Keratinocyte (primary cell): ENCODE measurements at regions not wholly inside any gene's neighbourhood (a gene's known extent, or its start where the extent isn't known, plus 50 kb on each side); places are given as distances from the start of the nearest gene placed in this dataset.
A peak's percentile ranks its signal among the peaks of the same experiment; 100 is the strongest.

Experiments used
- DNase-seq: peaks from one replicate; pipeline ENCODE4 v3.0.0-alpha.2; 2011; ENCODE audit warnings: low read depth, missing footprints, low spot score
- FAIRE-seq: peaks from 2 replicates; lab custom pipeline; 2011; peaks lifted over from hg19 to GRCh38; lab: Jason Lieb, UNC
- H2AFZ ChIP-seq: 2 replicates; pipeline ENCODE4 v1.6.0; 2012; ENCODE audit warnings: low read length, control low read depth, inconsistent platforms; ENCODE audit not compliant: control insufficient read depth
- H3K27ac ChIP-seq: 2 replicates; pipeline ENCODE4 v1.5.1; 2011; ENCODE audit warnings: low read length; ENCODE audit not compliant: control insufficient read depth, insufficient read depth
- H3K27me3 ChIP-seq: 3 replicates; pipeline ENCODE4 v1.6.0; 2011; ENCODE audit warnings: low read length; ENCODE audit not compliant: control insufficient read depth, insufficient read depth; ENCODE audit errors: extremely low read depth
- H3K36me3 ChIP-seq, 2 experiments: 2 replicates in 1 of 2; 3 replicates in 1 of 2; pipeline ENCODE4 v1.5.1; 2011; ENCODE audit warnings: low read length in 2 of 2, mild to moderate bottlenecking in 1 of 2; ENCODE audit not compliant: control insufficient read depth in 2 of 2, insufficient read depth in 2 of 2; ENCODE audit errors: extremely low read depth in 1 of 2
- H3K4me1 ChIP-seq: 3 replicates; pipeline ENCODE4 v1.5.1; 2011; ENCODE audit warnings: low read length; ENCODE audit not compliant: control insufficient read depth, insufficient read depth; ENCODE audit errors: extremely low read depth
- H3K4me2 ChIP-seq: 3 replicates; pipeline ENCODE4 v1.6.0; 2011; ENCODE audit warnings: low read depth, low read length; ENCODE audit not compliant: control insufficient read depth, insufficient read depth; ENCODE audit errors: extremely low read depth
- H3K4me3 ChIP-seq, 3 experiments: fragments of 200-600 bp in 1 of 3; sonication (generic) in 1 of 3; 2 replicates in 2 of 3; 3 replicates in 1 of 3; pipeline ENCODE4 v1.5.1; 2011 to 2016; ENCODE audit warnings: low read length in 3 of 3, mild to moderate bottlenecking in 3 of 3, control low read depth in 2 of 3, inconsistent platforms in 1 of 3, low read depth in 1 of 3, mixed read lengths in 1 of 3, mixed run types in 1 of 3, moderate library complexity in 1 of 3; ENCODE audit not compliant: control insufficient read depth in 2 of 3, insufficient read depth in 2 of 3; ENCODE audit errors: extremely low read depth in 1 of 3
- H3K79me2 ChIP-seq: 2 replicates; pipeline ENCODE4 v1.6.0; 2012; ENCODE audit warnings: low read length; ENCODE audit not compliant: control insufficient read depth, insufficient read depth
- H3K9ac ChIP-seq: 3 replicates; pipeline ENCODE4 v1.6.0; 2011; ENCODE audit warnings: low read length; ENCODE audit not compliant: control insufficient read depth, insufficient read depth; ENCODE audit errors: extremely low read depth
- H3K9me1 ChIP-seq: 3 replicates; pipeline ENCODE4 v1.6.0; 2011; ENCODE audit warnings: low read length; ENCODE audit not compliant: control insufficient read depth, insufficient read depth; ENCODE audit errors: extremely low read depth
- H3K9me3 ChIP-seq: 2 replicates; pipeline ENCODE4 v1.5.1; 2012; ENCODE audit warnings: low read depth, low read length; ENCODE audit not compliant: control insufficient read depth
- H4K20me1 ChIP-seq: 3 replicates; pipeline ENCODE4 v1.6.0; 2011; ENCODE audit warnings: low read length; ENCODE audit not compliant: control insufficient read depth, insufficient read depth; ENCODE audit errors: extremely low read depth
- EZH2 ChIP-seq: IDR thresholded peaks from one replicate; pipeline ENCODE4 v1.6.1; 2012; ENCODE audit warnings: inconsistent platforms, mild to moderate bottlenecking, low read length, moderate library complexity
- dilution Hi-C: fragments of 300-500 bp; cut with MboI; formaldehyde crosslinking; loops from one replicate; pipeline ENCODE4 v1.7.0; 2020; ENCODE audit warnings: low sequenced_read_pairs; ENCODE audit not compliant: extremely low pct_ligation_motif_present
- TF ChIP-seq, protein P1 (sequence below), 3 experiments: IDR thresholded peaks in 1 of 3; conservative IDR thresholded peaks in 1 of 3; optimal IDR thresholded peaks in 1 of 3; 2 replicates in 2 of 3; 3 replicates in 1 of 3; pipeline versions ENCODE3 to v1.5.1; 2011; ENCODE audit warnings: low read length in 3 of 3, mild to moderate bottlenecking in 3 of 3, moderate library complexity in 2 of 3, control low read depth in 1 of 3, inconsistent platforms in 1 of 3; ENCODE audit not compliant: insufficient read depth in 2 of 3; ENCODE audit errors: extremely low read depth in 1 of 3

DNA sequence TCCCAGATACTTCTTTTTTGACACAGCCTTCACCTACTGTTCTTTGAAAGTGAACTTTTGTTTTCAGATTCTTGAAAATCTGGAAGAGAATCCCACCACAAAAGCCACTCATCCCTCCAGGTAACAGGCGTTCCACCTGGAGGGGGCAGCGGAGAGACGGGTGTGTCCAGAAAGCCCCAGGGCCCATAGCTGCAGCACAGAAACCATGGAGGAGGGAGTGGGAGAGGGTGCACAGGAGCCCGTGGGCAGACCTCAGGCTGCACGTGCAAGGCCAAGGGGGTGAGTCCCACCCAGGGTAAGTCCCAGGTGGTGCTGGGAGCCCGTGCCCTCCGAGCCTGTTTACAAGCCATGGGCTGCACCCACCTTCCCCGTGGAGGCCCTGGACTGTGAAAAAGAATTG, 86.5 kb downstream of the PSMG1 start:
- no peaks in the 10 kb centered on the region for H4K20me1 ChIP-seq
- no peaks in the 10 kb centered on the region for H3K36me3 ChIP-seq
- TF ChIP-seq, protein P1, sequence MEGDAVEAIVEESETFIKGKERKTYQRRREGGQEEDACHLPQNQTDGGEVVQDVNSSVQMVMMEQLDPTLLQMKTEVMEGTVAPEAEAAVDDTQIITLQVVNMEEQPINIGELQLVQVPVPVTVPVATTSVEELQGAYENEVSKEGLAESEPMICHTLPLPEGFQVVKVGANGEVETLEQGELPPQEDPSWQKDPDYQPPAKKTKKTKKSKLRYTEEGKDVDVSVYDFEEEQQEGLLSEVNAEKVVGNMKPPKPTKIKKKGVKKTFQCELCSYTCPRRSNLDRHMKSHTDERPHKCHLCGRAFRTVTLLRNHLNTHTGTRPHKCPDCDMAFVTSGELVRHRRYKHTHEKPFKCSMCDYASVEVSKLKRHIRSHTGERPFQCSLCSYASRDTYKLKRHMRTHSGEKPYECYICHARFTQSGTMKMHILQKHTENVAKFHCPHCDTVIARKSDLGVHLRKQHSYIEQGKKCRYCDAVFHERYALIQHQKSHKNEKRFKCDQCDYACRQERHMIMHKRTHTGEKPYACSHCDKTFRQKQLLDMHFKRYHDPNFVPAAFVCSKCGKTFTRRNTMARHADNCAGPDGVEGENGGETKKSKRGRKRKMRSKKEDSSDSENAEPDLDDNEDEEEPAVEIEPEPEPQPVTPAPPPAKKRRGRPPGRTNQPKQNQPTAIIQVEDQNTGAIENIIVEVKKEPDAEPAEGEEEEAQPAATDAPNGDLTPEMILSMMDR (optimal IDR thresholded peaks at IDR 0.05 in 1 of 3, IDR thresholded peaks at IDR 0.05 in 1 of 3, conservative IDR thresholded peaks at IDR 0.05 in 1 of 3; ENCODE audit: extremely low read depth in 1 of 3, insufficient read depth in 2 of 3, low read length in 3 of 3) = peak in 1 of 3 experiments; percentile 9
- TF ChIP-seq EZH2 = no peak
- DNase-seq (no peak), FAIRE-seq (no peak)
- no peak overlapping the region for H2AFZ ChIP-seq
- H3K4me2 ChIP-seq = no peak overlapping the region
- dilution Hi-C loops = no loop called here
- no peaks in the 10 kb centered on the region for H3K9me1 ChIP-seq
- H3K9me3 ChIP-seq = no peaks in the 10 kb centered on the region
- no peaks in the 10 kb centered on the region for H3K27me3 ChIP-seq
- H3K27ac ChIP-seq = no peak overlapping the region
- no peaks in the 10 kb centered on the region for H3K79me2 ChIP-seq
- no peaks in the 10 kb centered on the region for H3K4me1 ChIP-seq
- H3K9ac ChIP-seq = no peak overlapping the region
- no peak overlapping the region for H3K4me3 ChIP-seq

DNA sequence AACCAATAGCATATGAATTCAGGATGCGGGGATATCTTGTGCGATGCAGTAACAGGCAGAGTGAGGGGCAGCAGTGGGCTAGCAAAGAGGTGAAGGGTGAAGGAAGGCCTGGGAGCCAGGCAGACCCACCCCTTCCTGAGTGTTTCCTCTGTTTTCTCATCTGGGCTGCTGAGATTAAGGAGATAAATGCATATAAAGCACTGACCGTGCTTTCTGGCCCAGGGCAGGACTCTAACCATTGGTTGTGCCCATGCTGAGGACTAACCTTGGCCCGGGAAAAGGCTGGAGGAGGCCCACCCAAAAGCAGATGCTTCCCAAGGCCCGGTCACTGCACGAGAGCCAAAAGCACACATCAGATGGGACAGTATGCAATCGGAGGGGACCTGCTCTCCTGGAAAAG, 87.6 kb downstream of the PSMG1 start:
- Histone ChIP-seq H3K9me1 (no peaks in the 10 kb centered on the region), H2AFZ (no peak overlapping the region), H3K4me3 (no peak overlapping the region), H3K9ac (no peak overlapping the region), H3K27ac (no peak overlapping the region), H3K9me3 (no peaks in the 10 kb centered on the region), H3K4me1 (no peaks in the 10 kb centered on the region), H3K4me2 (no peak overlapping the region), H3K79me2 (no peaks in the 10 kb centered on the region), H3K27me3 (no peaks in the 10 kb centered on the region), H4K20me1 (no peaks in the 10 kb centered on the region), H3K36me3 (no peaks in the 10 kb centered on the region)
- FAIRE-seq (no peak), DNase-seq (no peak)
- TF ChIP-seq, protein P1 (optimal IDR thresholded peaks at IDR 0.05 in 1 of 3, IDR thresholded peaks at IDR 0.05 in 1 of 3, conservative IDR thresholded peaks at IDR 0.05 in 1 of 3; ENCODE audit: extremely low read depth in 1 of 3, insufficient read depth in 2 of 3, low read length in 3 of 3) = no peak
- no peak for TF ChIP-seq EZH2
- dilution Hi-C loops = no loop called here
